HUDEP-2 (cell line): ENCODE measurements at regions not wholly inside any gene's neighbourhood (a gene's known extent, or its start where the extent isn't known, plus 50 kb on each side); places are given as distances from the start of the nearest gene placed in this dataset.
"Not testable (repeated sequence)": the region's sequence is repeated elsewhere in the genome, so short reads cannot be mapped to it uniquely, and the experiment has no call there.

Experiments used
- DNase-seq, 76 experiments: peaks; one replicate each; lab custom pipeline; 2025; ENCODE audit not compliant: unreplicated experiment in 76 of 76; lab: John Stamatoyannopoulos, UW

- DNase-seq = peak in 7 of 76 experiments; percentile 2 to 53 (median 21)
Measured at GRCh38 chr3:118146658-118147375, 887.8 kb downstream of the IGSF11 start.

GRCh38 chr3:118151164-118151563 is 883.5 kb downstream of the IGSF11 start:
- no peak for DNase-seq

- DNase-seq = not testable (repeated sequence)
Measured at GRCh38 chr3:118162627-118163588, 871.7 kb downstream of the IGSF11 start.

- no peak for DNase-seq
Measured at GRCh38 chr3:118165413-118165812, 869.2 kb downstream of the IGSF11 start.

GRCh38 chr3:118167571-118167970 is 867.1 kb downstream of the IGSF11 start:
- DNase-seq = peak in 4 of 76 experiments; percentile 3 to 9 (median 7)

GRCh38 chr3:118168175-118168574 is 866.5 kb downstream of the IGSF11 start:
- DNase-seq = no peak

GRCh38 chr3:118171236-118171852 is 863.3 kb downstream of the IGSF11 start:
- DNase-seq = no peak

- DNase-seq = no peak
Measured at GRCh38 chr3:118180853-118181252, 853.8 kb downstream of the IGSF11 start.

GRCh38 chr3:118181274-118181673 is 853.4 kb downstream of the IGSF11 start:
- no peak for DNase-seq

GRCh38 chr3:118186051-118186450 is 848.6 kb downstream of the IGSF11 start:
- no peak for DNase-seq

- DNase-seq = no peak
Measured at GRCh38 chr3:118187221-118187620, 847.4 kb downstream of the IGSF11 start.

- no peak for DNase-seq
Measured at GRCh38 chr3:118196183-118196582, 838.5 kb downstream of the IGSF11 start.

GRCh38 chr3:118199044-118199443 is 835.6 kb downstream of the IGSF11 start:
- DNase-seq = no peak

GRCh38 chr3:118204052-118204656 is 830.5 kb downstream of the IGSF11 start:
- DNase-seq = no peak

- DNase-seq = no peak
Measured at GRCh38 chr3:118207271-118207670, 827.4 kb downstream of the IGSF11 start.

- no peak for DNase-seq
Measured at GRCh38 chr3:118208642-118209041, 826.0 kb downstream of the IGSF11 start.

- DNase-seq = no peak
Measured at GRCh38 chr3:118213892-118214291, 820.8 kb downstream of the IGSF11 start.

GRCh38 chr3:118226206-118226605 is 808.4 kb downstream of the IGSF11 start:
- DNase-seq = no peak

GRCh38 chr3:118227191-118227590 is 807.5 kb downstream of the IGSF11 start:
- no peak for DNase-seq

GRCh38 chr3:118228151-118228550 is 806.5 kb downstream of the IGSF11 start:
- no peak for DNase-seq

GRCh38 chr3:118229196-118229595 is 805.5 kb downstream of the IGSF11 start:
- no peak for DNase-seq
